A549 (cell line): ENCODE measurements at regions not wholly inside any gene's neighbourhood (a gene's known extent, or its start where the extent isn't known, plus 50 kb on each side); places are given as distances from the start of the nearest gene placed in this dataset.

Source experiments
- ATAC-seq, 2 experiments: fragments of 200-7000 bp in 1 of 2; fragments of >200 bp in 1 of 2; cut with Nextera tagmentation in 1 of 2; cut with Tn5 transposase in 1 of 2; 3 replicates each; pipeline versions ENCODE4 v1.8.0 to v1.9.1; 2018 to 2020; ENCODE audit warnings: mild to moderate bottlenecking in 1 of 2, moderate library complexity in 1 of 2
- CTCF ChIA-PET: fragments of 300-600 bp; sonication (Branson Sonifier 250); formaldehyde crosslinking; extraction: SDS; loops from one replicate; lab custom pipeline; 2021; ENCODE audit warnings: antibody characterized with exemption, inconsistent platforms; lab: Yijun Ruan, JAX
- POLR2A ChIA-PET: fragments of 350-600 bp; formaldehyde crosslinking; extraction: SDS; loops from one replicate; lab custom pipeline; 2021; ENCODE audit warnings: antibody characterized with exemption, inconsistent platforms; lab: Yijun Ruan, JAX
- DNase-seq, 2 experiments: peaks; one replicate each; pipeline versions ENCODE4 v3.0.0 to v3.0.0-alpha.2; 2011 to 2016; ENCODE audit warnings: low read depth in 1 of 2, low spot score in 1 of 2
- FAIRE-seq: peaks from 2 replicates; lab custom pipeline; 2011; peaks lifted over from hg19 to GRCh38; lab: Jason Lieb, UNC
- H3K27ac ChIP-seq, 2 experiments: fragments of >200 bp; sonication (Bioruptor Twin); formaldehyde crosslinking; 3 replicates each; pipeline ENCODE4 v1.5.1; 2016 to 2017
- H3K4me1 ChIP-seq: fragments of >200 bp; sonication (Bioruptor Twin); formaldehyde crosslinking; 3 replicates; pipeline ENCODE4 v1.6.1; 2016
- H3K4me2 ChIP-seq: fragments of >200 bp; sonication (Bioruptor Twin); formaldehyde crosslinking; 3 replicates; pipeline ENCODE4 v1.6.1; 2016
- H3K4me3 ChIP-seq: fragments of >200 bp; sonication (Bioruptor Twin); formaldehyde crosslinking; 3 replicates; pipeline ENCODE4 v1.5.1; 2016
- H3K9me3 ChIP-seq: fragments of >200 bp; sonication (Bioruptor Twin); formaldehyde crosslinking; 3 replicates; pipeline ENCODE4 v1.6.1; 2016
- ATOH8 ChIP-seq: fragments of 250-450 bp; sonication (Bioruptor Pico); IDR thresholded peaks from 2 replicates; pipeline ENCODE4 v1.5.0; 2020; ENCODE audit warnings: low read depth, mild to moderate bottlenecking, moderate library complexity
- BCL3 ChIP-seq: fragments of >200 bp; sonication (Bioruptor Twin); formaldehyde crosslinking; IDR thresholded peaks from 3 replicates; pipeline ENCODE4 v1.6.1; 2016
- CBX2 ChIP-seq: fragments of 200-600 bp; sonication (generic); IDR thresholded peaks from 2 replicates; pipeline ENCODE4 v1.6.1; 2016; ENCODE audit warnings: low read depth, mild to moderate bottlenecking, borderline replicate concordance
- CBX8 ChIP-seq: fragments of 200-600 bp; sonication (generic); IDR thresholded peaks from 2 replicates; pipeline ENCODE4 v1.6.1; 2016
- EP300 ChIP-seq, 2 experiments: fragments of >200 bp; sonication (Bioruptor Twin); formaldehyde crosslinking; IDR thresholded peaks; 2 replicates in 1 of 2; 3 replicates in 1 of 2; pipeline ENCODE4 v1.6.1; 2016 to 2017
- ESRRA ChIP-seq: fragments of 150-350 bp; IDR thresholded peaks from 2 replicates; pipeline ENCODE4 v1.6.1; 2014; ENCODE audit warnings: mild to moderate bottlenecking, low read length, borderline replicate concordance
- FOSB ChIP-seq: fragments of 250-450 bp; sonication (Bioruptor Pico); IDR thresholded peaks from 2 replicates; pipeline ENCODE4 v1.5.0; 2020; ENCODE audit warnings: mild to moderate bottlenecking, moderate library complexity
- FOXS1 ChIP-seq: fragments of 250-450 bp; sonication (Bioruptor Pico); IDR thresholded peaks from 2 replicates; pipeline ENCODE4 v1.5.0; 2020; ENCODE audit warnings: mild to moderate bottlenecking, moderate library complexity
- GATA3 ChIP-seq: IDR thresholded peaks from 2 replicates; pipeline ENCODE4 v1.6.1; 2012; ENCODE audit warnings: borderline replicate concordance
- HDAC2 ChIP-seq: fragments of 200-600 bp; sonication (generic); IDR thresholded peaks from 2 replicates; pipeline ENCODE4 v1.6.1; 2016
- HEYL ChIP-seq: fragments of 250-450 bp; sonication (Bioruptor Pico); IDR thresholded peaks from 2 replicates; pipeline ENCODE4 v1.8.0; 2021; ENCODE audit warnings: mild to moderate bottlenecking, moderate library complexity
- HOXA7 ChIP-seq: fragments of 250-450 bp; sonication (Bioruptor Pico); IDR thresholded peaks from 2 replicates; pipeline ENCODE4 v1.5.0; 2020; ENCODE audit warnings: mild to moderate bottlenecking, moderate library complexity
- HOXB5 ChIP-seq: fragments of 250-450 bp; sonication (Bioruptor Pico); IDR thresholded peaks from 2 replicates; pipeline ENCODE4 v1.5.0; 2020; ENCODE audit warnings: mild to moderate bottlenecking, moderate library complexity
- JUN ChIP-seq, 2 experiments: fragments of >200 bp; sonication (Bioruptor Twin); formaldehyde crosslinking; IDR thresholded peaks; 2 replicates in 1 of 2; 3 replicates in 1 of 2; pipeline ENCODE4 v1.6.1; 2016 to 2017
- JUNB ChIP-seq: fragments of >200 bp; sonication (Bioruptor Twin); formaldehyde crosslinking; IDR thresholded peaks from 2 replicates; pipeline ENCODE4 v1.6.1; 2016
- KDM1A ChIP-seq: fragments of 200-600 bp; sonication (generic); IDR thresholded peaks from 2 replicates; pipeline ENCODE4 v1.6.1; 2016; ENCODE audit warnings: low read depth, mild to moderate bottlenecking
- MAFK ChIP-seq: fragments of 450-650 bp; IDR thresholded peaks from 2 replicates; pipeline ENCODE4 v1.6.1; 2014; ENCODE audit not compliant: partially characterized antibody
- MYC ChIP-seq: IDR thresholded peaks from 2 replicates; pipeline ENCODE4 v1.6.1; 2012; ENCODE audit warnings: mild to moderate bottlenecking, inconsistent platforms, low read length, improper control_type of control experiment, borderline replicate concordance
- NFE2L2 ChIP-seq: fragments of 150-350 bp; conservative IDR thresholded peaks from 2 replicates; pipeline ENCODE4 v1.6.1; 2014; ENCODE audit warnings: low read length
- NPAS2 ChIP-seq: fragments of 250-450 bp; sonication (Bioruptor Pico); IDR thresholded peaks from 2 replicates; pipeline ENCODE4 v1.8.0; 2022; ENCODE audit warnings: mild to moderate bottlenecking, moderate library complexity, borderline replicate concordance
- PHF8 ChIP-seq: fragments of 200-600 bp; sonication (generic); IDR thresholded peaks from 2 replicates; pipeline ENCODE4 v1.6.1; 2016; ENCODE audit warnings: low read depth, mild to moderate bottlenecking, antibody characterized with exemption, moderate library complexity, borderline replicate concordance
- RAD21 ChIP-seq, 2 experiments: fragments of >200 bp in 1 of 2; sonication (Bioruptor Twin) in 1 of 2; formaldehyde crosslinking in 1 of 2; IDR thresholded peaks in 1 of 2; conservative IDR thresholded peaks in 1 of 2; 2 replicates in 1 of 2; 3 replicates in 1 of 2; pipeline ENCODE4 v1.6.1; 2012 to 2018; ENCODE audit warnings: inconsistent platforms in 1 of 2
- RFX5 ChIP-seq: fragments of 450-650 bp; IDR thresholded peaks from 2 replicates; pipeline ENCODE4 v1.7.1; 2014; ENCODE audit warnings: antibody characterized with exemption, mild to moderate bottlenecking, moderate library complexity
- RNF2 ChIP-seq: fragments of 200-600 bp; sonication (generic); IDR thresholded peaks from 2 replicates; pipeline ENCODE4 v1.6.1; 2016; ENCODE audit warnings: low read depth, mild to moderate bottlenecking, antibody characterized with exemption, moderate library complexity, borderline replicate concordance
- SREBF2 ChIP-seq: fragments of 450-650 bp; IDR thresholded peaks from 2 replicates; pipeline ENCODE4 v1.6.1; 2014; ENCODE audit warnings: mild to moderate bottlenecking, moderate library complexity
- TFCP2L1 ChIP-seq: fragments of 250-450 bp; sonication (Bioruptor Pico); IDR thresholded peaks from 2 replicates; pipeline ENCODE4 v1.5.0; 2021; ENCODE audit warnings: mild to moderate bottlenecking
- USF2 ChIP-seq: fragments of 450-650 bp; IDR thresholded peaks from 2 replicates; pipeline ENCODE4 v1.6.1; 2014; ENCODE audit warnings: antibody characterized with exemption
- ZNF302 ChIP-seq: fragments of 250-450 bp; sonication (Bioruptor Pico); IDR thresholded peaks from 2 replicates; pipeline ENCODE4 v1.9.0; 2021; ENCODE audit warnings: inconsistent platforms, mild to moderate bottlenecking, moderate library complexity
- WGBS: methylation state at CpG from one replicate; pipeline ENCODE4 v1.1.6; 2017; ENCODE audit errors: missing lambda C conversion rate; 5-methylcytosine and 5-hydroxymethylcytosine counted together

- no peak for FAIRE-seq
- no peaks in the 10 kb centered on the region for H3K9me3 ChIP-seq
- TF ChIP-seq MAFK: no peak
- TF ChIP-seq FOSB: no peak
- no peak for TF ChIP-seq HOXA7 (CRISPR knock-in tag)
- no peak for TF ChIP-seq HEYL (CRISPR knock-in tag)
- TF ChIP-seq CBX8: no peak
- TF ChIP-seq NPAS2 (CRISPR knock-in tag): no peak
- TF ChIP-seq ZNF302 (CRISPR knock-in tag): no peak
- no peak for TF ChIP-seq FOXS1 (CRISPR knock-in tag)
- no peak for TF ChIP-seq MYC
- no peak for TF ChIP-seq PHF8
- TF ChIP-seq NFE2L2: no peak
- TF ChIP-seq BCL3: no peak
- no peak for TF ChIP-seq RAD21 (conservative IDR thresholded peaks at IDR 0.05 in 1 of 2, IDR thresholded peaks at IDR 0.05 in 1 of 2)
- no peak for TF ChIP-seq KDM1A
- no peak for TF ChIP-seq RNF2
- TF ChIP-seq, all 56 proteins: peak for 0
- CTCF ChIA-PET: no interaction called here
- no peaks in the 10 kb centered on the region for H3K4me1 ChIP-seq
- POLR2A ChIA-PET: no interaction called here
- no peak overlapping the region for H3K4me3 ChIP-seq
- DNase-seq (no peak), ATAC-seq (no peak)
- no peak overlapping the region for H3K27ac ChIP-seq
- H3K4me2 ChIP-seq: no peak overlapping the region
These were observed 877.3 kb upstream of the INTU start for GRCh38 chr4:126755506-126755905.

- FAIRE-seq: no peak
- no peak for TF ChIP-seq EP300 (IDR thresholded peaks at IDR 0.05)
- TF ChIP-seq FOSB: no peak
- no peak for TF ChIP-seq JUNB
- no peak for TF ChIP-seq ATOH8 (CRISPR knock-in tag)
- TF ChIP-seq GATA3: no peak
- TF ChIP-seq JUN (IDR thresholded peaks at IDR 0.05): no peak
- no peak for TF ChIP-seq CBX2
- TF ChIP-seq HEYL (CRISPR knock-in tag): no peak
- TF ChIP-seq NFE2L2: no peak
- no peak for TF ChIP-seq HOXA7 (CRISPR knock-in tag)
- TF ChIP-seq USF2: no peak
- TF ChIP-seq RAD21 (conservative IDR thresholded peaks at IDR 0.05 in 1 of 2, IDR thresholded peaks at IDR 0.05 in 1 of 2): no peak
- no peak for TF ChIP-seq PHF8
- TF ChIP-seq ESRRA: no peak
- TF ChIP-seq SREBF2: no peak
- TF ChIP-seq TFCP2L1: no peak
- TF ChIP-seq RFX5: no peak
- no peak for TF ChIP-seq HDAC2
- TF ChIP-seq HOXB5 (CRISPR knock-in tag): no peak
- TF ChIP-seq, all 56 proteins: peak for 0
- H3K4me1 ChIP-seq: no peaks in the 10 kb centered on the region
- CTCF ChIA-PET: interaction anchor here (0.7 kb wide), 1 partner anchor 184 kb away, joined by 4 read pairs; no protein-coding TSS in a partner anchor
- H3K4me2 ChIP-seq: no peak overlapping the region
- 8% methylated on average over 3 of the region's 3 CpGs for WGBS
- POLR2A ChIA-PET: no interaction called here
- ATAC-seq: no peak
- DNase-seq: no peak
- no peak overlapping the region for H3K27ac ChIP-seq
- no peaks in the 10 kb centered on the region for H3K9me3 ChIP-seq
- no peak overlapping the region for H3K4me3 ChIP-seq
These were observed 876.5 kb upstream of the INTU start for GRCh38 chr4:126756050-126756829.
